K562 (cell line): ENCODE measurements at regions not wholly inside any gene's neighbourhood (a gene's known extent, or its start where the extent isn't known, plus 50 kb on each side); places are given as distances from the start of the nearest gene placed in this dataset.

Experiments
- ATAC-seq: fragments of 200-7000 bp; cut with Tn5 transposase; 3 replicates; pipeline ENCODE4 v1.9.1; 2020; ENCODE audit warnings: moderate library complexity
- BruUV-seq: library from RNA; stranded (reverse); fragments of 400-500 nt; replicated peaks from 2 replicates; lab custom pipeline; 2021; lab: Mats Ljungman, UMichigan
- CTCF ChIA-PET: fragments of 300-600 bp; formaldehyde crosslinking; extraction: SDS; loops from one replicate; lab custom pipeline; 2021; ENCODE audit warnings: low intra/inter-chr PET ratio; lab: Yijun Ruan, JAX
- POLR2A ChIA-PET: fragments of 300-600, 350-650 bp; sonication (Branson Sonifier 250); formaldehyde crosslinking; extraction: SDS; loops from one replicate; lab custom pipeline; 2021; ENCODE audit warnings: antibody characterized with exemption, inconsistent platforms; lab: Yijun Ruan, JAX
- DNase-seq, 4 experiments: peaks; one replicate each; pipeline versions ENCODE4 v3.0.0 to v3.0.0-alpha.2; 2011 to 2018; ENCODE audit warnings: low spot score in 3 of 4, mixed read lengths in 3 of 4; ENCODE audit errors: extremely low read depth in 1 of 4
- FAIRE-seq: peaks from 2 replicates; lab custom pipeline; 2011; peaks lifted over from hg19 to GRCh38; lab: Jason Lieb, UNC
- H2AFZ ChIP-seq: 2 replicates; pipeline ENCODE4 v1.6.0; 2011; ENCODE audit warnings: low read depth, low read length, control low read depth, inconsistent platforms
- H3K27ac ChIP-seq: fragments of 200-600 bp; 3 replicates; pipeline ENCODE4 v1.8.0; 2011; ENCODE audit warnings: low read depth, mild to moderate bottlenecking, control low read depth, inconsistent platforms, low read length, moderate library complexity, mixed read lengths; ENCODE audit errors: extremely low read depth
- H3K27me3 ChIP-seq, 2 experiments: fragments of 300-600 bp in 1 of 2; 2 replicates in 1 of 2; 3 replicates in 1 of 2; pipeline versions ENCODE4 v1.6.0 to v1.8.0; 2011; ENCODE audit warnings: inconsistent platforms in 2 of 2, low read length in 2 of 2, mild to moderate bottlenecking in 1 of 2, mixed read lengths in 1 of 2, moderate library complexity in 1 of 2; ENCODE audit not compliant: control insufficient read depth in 2 of 2, insufficient read depth in 2 of 2
- H3K36me3 ChIP-seq: fragments of 300-600 bp; 3 replicates; pipeline ENCODE4 v1.8.0; 2011; ENCODE audit warnings: mild to moderate bottlenecking, low read length, inconsistent platforms; ENCODE audit not compliant: control insufficient read depth, insufficient read depth
- H3K4me1 ChIP-seq, 2 experiments: fragments of 200-600 bp in 1 of 2; replicated peaks in 1 of 2; 2 replicates in 1 of 2; 3 replicates in 1 of 2; pipeline versions ENCODE4 v1.5.1 to v1.8.0; 2011; ENCODE audit warnings: inconsistent platforms in 2 of 2, low read length in 2 of 2, mild to moderate bottlenecking in 1 of 2, mixed read lengths in 1 of 2, moderate library complexity in 1 of 2; ENCODE audit not compliant: control insufficient read depth in 2 of 2, insufficient read depth in 2 of 2
- H3K4me2 ChIP-seq: 2 replicates; pipeline ENCODE4 v1.6.1; 2011; ENCODE audit warnings: low read length, control low read depth, inconsistent platforms, mixed read lengths; ENCODE audit not compliant: insufficient read depth
- H3K4me3 ChIP-seq: fragments of 200-600 bp; sonication (generic), shearing (Covaris generic); 2 replicates; pipeline ENCODE4 v1.5.1; 2016; ENCODE audit warnings: control low read depth, inconsistent platforms
- H3K79me2 ChIP-seq: fragments of 200-600 bp; 3 replicates; pipeline ENCODE4 v1.8.0; 2011; ENCODE audit warnings: low read length, inconsistent platforms; ENCODE audit not compliant: control insufficient read depth, insufficient read depth
- H3K9ac ChIP-seq, 2 experiments: 2 replicates each; pipeline versions ENCODE4 v1.6.0 to v1.6.1; 2011; ENCODE audit warnings: low read depth in 2 of 2, low read length in 2 of 2, control low read depth in 1 of 2, inconsistent platforms in 1 of 2, mild to moderate bottlenecking in 1 of 2, mixed read lengths in 1 of 2; ENCODE audit not compliant: insufficient read depth in 1 of 2
- H3K9me1 ChIP-seq: one replicate; pipeline ENCODE4 v1.6.0; 2011; ENCODE audit warnings: inconsistent platforms, mild to moderate bottlenecking, low read length, moderate library complexity; ENCODE audit not compliant: control insufficient read depth, insufficient read depth
- H3K9me3 ChIP-seq: replicated peaks from 2 replicates; pipeline ENCODE4 v1.5.1; 2011; ENCODE audit warnings: low read depth, low read length, inconsistent platforms; ENCODE audit not compliant: control insufficient read depth, insufficient read depth
- H4K20me1 ChIP-seq: replicated peaks from 2 replicates; pipeline ENCODE4 v1.6.1; 2011; ENCODE audit warnings: low read length, inconsistent platforms, mixed read lengths; ENCODE audit not compliant: control insufficient read depth, insufficient read depth
- ARID4B ChIP-seq: sonication (generic); formaldehyde crosslinking; IDR thresholded peaks from 2 replicates; pipeline ENCODE4 v1.8.0; 2022; ENCODE audit warnings: mild to moderate bottlenecking, missing genetic modification reagents
- E2F4 ChIP-seq: sonication (generic); formaldehyde crosslinking; IDR thresholded peaks from 2 replicates; pipeline ENCODE4 v1.8.0; 2022; ENCODE audit warnings: mild to moderate bottlenecking, low read depth, missing genetic modification reagents
- JUND ChIP-seq, 2 experiments: IDR thresholded peaks; 2 replicates in 1 of 2; 3 replicates in 1 of 2; pipeline ENCODE4 v1.6.1; 2011; ENCODE audit warnings: borderline replicate concordance in 2 of 2, low read depth in 2 of 2, low read length in 2 of 2, improper control_type of control experiment in 1 of 2, missing biosample characterization in 1 of 2, missing genetic modification characterization in 1 of 2, missing genetic modification reagents in 1 of 2
- SNRNP70 ChIP-seq: fragments of 200-400 bp; formaldehyde crosslinking; optimal IDR thresholded peaks from 2 replicates; pipeline ENCODE3; 2017; ENCODE audit warnings: low read depth, low read length
- TBP ChIP-seq: optimal IDR thresholded peaks from 2 replicates; pipeline ENCODE3; 2011; ENCODE audit warnings: low read depth, low read length, improper control_type of control experiment
- ZNF12 ChIP-seq: sonication (generic); formaldehyde crosslinking; IDR thresholded peaks from 2 replicates; pipeline ENCODE4 v1.4.0; 2020; ENCODE audit warnings: mild to moderate bottlenecking, missing genetic modification reagents
- ZNF592 ChIP-seq: fragments of 450-650 bp; IDR thresholded peaks from 2 replicates; pipeline ENCODE4 v1.6.1; 2017; ENCODE audit warnings: antibody characterized with exemption, mild to moderate bottlenecking
- WGBS: fragments of 100-300 bp; shearing (Covaris generic); methylation state at CpG from one replicate; pipeline ENCODE4 v1.1.6; 2016; ENCODE audit warnings: low coverage, mixed read lengths; ENCODE audit not compliant: insufficient coverage; ENCODE audit errors: missing lambda C conversion rate; 5-methylcytosine and 5-hydroxymethylcytosine counted together
- in situ Hi-C: fragments of 300-500 bp; cut with MboI; formaldehyde crosslinking; loops from 4 replicates; pipeline ENCODE4 v1.15.0; 2018; ENCODE audit warnings: inconsistent platforms, mixed read lengths
- intact Hi-C: fragments of 100-400 bp; cut with micrococcal nuclease; formaldehyde crosslinking; loops from 2 replicates; pipeline ENCODE4 v1.14.2; 2022

- no peaks in the 10 kb centered on the region for H3K9me1 ChIP-seq
- H3K27me3 ChIP-seq, result no peaks in the 10 kb centered on the region
- in situ Hi-C loops (no loop called here), intact Hi-C loops (no loop called here)
- H3K9ac ChIP-seq, result no peak overlapping the region
- POLR2A ChIA-PET, result no interaction called here
- DNase-seq, result no peak
- H3K79me2 ChIP-seq, result no peaks in the 10 kb centered on the region
- H3K36me3 ChIP-seq, result no peaks in the 10 kb centered on the region
- ATAC-seq, result no peak
- no peak overlapping the region for H3K4me2 ChIP-seq
- no peak overlapping the region for H3K27ac ChIP-seq
- H3K4me3 ChIP-seq, result no peak overlapping the region
- no peaks in the 10 kb centered on the region for H4K20me1 ChIP-seq
- FAIRE-seq, result no peak
- CTCF ChIA-PET, result no interaction called here
- no peaks in the 10 kb centered on the region for H3K9me3 ChIP-seq
- no TSS peak for BruUV-seq
- TF ChIP-seq ZNF12 (CRISPR knock-in tag) (no peak), TBP (no peak), JUND (IDR thresholded peaks at IDR 0.05; ENCODE audit: borderline replicate concordance, low read depth, low read length) (no peak), JUND (tag; IDR thresholded peaks at IDR 0.05; ENCODE audit: borderline replicate concordance, low read depth, low read length) (no peak), SNRNP70 (no peak), ARID4B (CRISPR knock-in tag) (no peak), ZNF592 (no peak), E2F4 (CRISPR knock-in tag) (no peak)
- H3K4me1 ChIP-seq, result no peaks in the 10 kb centered on the region
- no peak overlapping the region for H2AFZ ChIP-seq
- 0% methylated on average over 3 of the region's 4 CpGs for WGBS
These were observed 452.7 kb downstream of the SUCLA2 start for GRCh38 chr13:47548294-47548840.
